ENCODE measurements at regions not wholly inside any gene's neighbourhood (a gene's known extent, or its start where the extent isn't known, plus 50 kb on each side); places are given as distances from the start of the nearest gene placed in this dataset.
"Not testable (repeated sequence)": the region's sequence is repeated elsewhere in the genome, so short reads cannot be mapped to it uniquely, and the experiment has no call there.

DNA sequence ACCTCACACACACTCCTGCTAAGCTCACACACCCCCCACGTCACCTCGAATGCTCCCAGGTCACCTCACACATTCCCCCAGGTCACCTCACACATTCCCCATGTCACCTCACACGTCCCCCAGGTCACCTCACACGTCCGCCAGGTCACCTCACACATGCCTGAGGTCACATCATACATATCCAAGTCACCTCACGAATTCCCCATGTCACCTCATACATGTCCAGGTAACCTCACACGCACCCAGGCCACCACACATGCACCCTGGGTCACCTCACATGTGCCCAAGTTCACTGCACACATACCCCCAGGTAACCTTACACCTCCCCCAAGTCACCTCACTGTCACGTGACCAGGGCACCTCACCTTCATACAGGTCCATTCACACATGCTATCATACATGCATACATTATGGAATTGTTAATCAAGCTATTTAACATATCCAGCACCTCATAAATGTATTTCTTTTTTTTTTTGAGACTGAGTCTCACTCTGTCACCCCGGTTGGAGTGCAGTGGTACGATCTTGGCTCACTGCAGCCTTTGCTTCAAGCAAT is 640.3 kb downstream of the TMEM121 start:
- Histone ChIP-seq H3F3A (ENCODE audit: low read length, unreplicated experiment) (no peaks in the 10 kb centered on the region), H4K20me1 (ENCODE audit: low read length) (no peaks in the 10 kb centered on the region), H3K79me2 (ENCODE audit: low read length) (no peaks in the 10 kb centered on the region), H3K27ac (ENCODE audit: low read length) (no peak overlapping the region), H3K4me3 (ENCODE audit: low read length) (no peak overlapping the region), H3K36me3 (ENCODE audit: low read depth, low read length) (no peaks in the 10 kb centered on the region), H3K4me2 (ENCODE audit: low read length) (no peak overlapping the region), H3K27me3 (ENCODE audit: low read length) (no peaks in the 10 kb centered on the region), H3K9me3 (ENCODE audit: low read length) (no peaks in the 10 kb centered on the region), H3K4me1 (ENCODE audit: insufficient read depth, low read length) (no peaks in the 10 kb centered on the region), H3K9me2 (replicated peaks; ENCODE audit: low read length) (no peaks in the 10 kb centered on the region), H2AFZ (ENCODE audit: low read length) (no peak overlapping the region), H3K9ac (ENCODE audit: low read length) (no peak overlapping the region)
- intact Hi-C loops (cut with micrococcal nuclease) = no loop called here
- ATAC-seq = no peak
- DNase-seq = no peak
- no TSS peak for BruUV-seq (replicated peaks)
- TF ChIP-seq EZH2phosphoT487 (IDR thresholded peaks at IDR 0.05; ENCODE audit: borderline replicate concordance, low read length) (no peak), EZH2 (IDR thresholded peaks at IDR 0.05; ENCODE audit: low read length, unreplicated experiment) (no peak)
- TF ChIP-seq, protein P1, sequence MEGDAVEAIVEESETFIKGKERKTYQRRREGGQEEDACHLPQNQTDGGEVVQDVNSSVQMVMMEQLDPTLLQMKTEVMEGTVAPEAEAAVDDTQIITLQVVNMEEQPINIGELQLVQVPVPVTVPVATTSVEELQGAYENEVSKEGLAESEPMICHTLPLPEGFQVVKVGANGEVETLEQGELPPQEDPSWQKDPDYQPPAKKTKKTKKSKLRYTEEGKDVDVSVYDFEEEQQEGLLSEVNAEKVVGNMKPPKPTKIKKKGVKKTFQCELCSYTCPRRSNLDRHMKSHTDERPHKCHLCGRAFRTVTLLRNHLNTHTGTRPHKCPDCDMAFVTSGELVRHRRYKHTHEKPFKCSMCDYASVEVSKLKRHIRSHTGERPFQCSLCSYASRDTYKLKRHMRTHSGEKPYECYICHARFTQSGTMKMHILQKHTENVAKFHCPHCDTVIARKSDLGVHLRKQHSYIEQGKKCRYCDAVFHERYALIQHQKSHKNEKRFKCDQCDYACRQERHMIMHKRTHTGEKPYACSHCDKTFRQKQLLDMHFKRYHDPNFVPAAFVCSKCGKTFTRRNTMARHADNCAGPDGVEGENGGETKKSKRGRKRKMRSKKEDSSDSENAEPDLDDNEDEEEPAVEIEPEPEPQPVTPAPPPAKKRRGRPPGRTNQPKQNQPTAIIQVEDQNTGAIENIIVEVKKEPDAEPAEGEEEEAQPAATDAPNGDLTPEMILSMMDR (conservative IDR thresholded peaks at IDR 0.05; ENCODE audit: low read depth, low read length) = no peak
- POLR2A ChIA-PET (ENCODE audit: unreplicated experiment) = no interaction called here
- CTCF ChIA-PET = no interaction called here

DNA sequence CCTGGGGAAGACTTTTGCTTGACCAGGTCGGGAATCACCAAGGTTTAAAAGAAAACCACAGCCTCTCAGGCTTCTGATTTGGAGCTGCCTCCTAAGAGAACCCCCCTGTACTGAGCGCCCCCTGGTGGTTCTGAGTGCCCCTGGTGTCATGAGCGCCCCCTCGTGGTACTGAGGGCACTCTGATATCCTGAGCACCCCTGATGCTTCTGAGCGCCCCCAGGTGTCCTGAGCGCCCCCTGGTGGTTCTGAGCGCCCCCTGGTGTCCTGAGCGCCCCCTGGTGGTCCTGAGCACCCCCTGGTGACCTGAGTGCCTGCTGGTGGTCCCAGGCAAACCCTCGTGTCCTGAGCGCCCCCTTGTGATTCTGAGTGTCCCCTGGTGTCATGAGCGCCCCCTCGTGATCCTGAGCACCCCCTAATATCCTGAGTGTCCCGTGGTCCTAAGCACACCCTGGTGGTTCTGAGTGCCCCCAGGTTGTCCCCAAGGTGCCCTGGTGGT is 643.8 kb downstream of the TMEM121 start:
- H3F3A ChIP-seq (ENCODE audit: low read length, unreplicated experiment); H2AFZ ChIP-seq (ENCODE audit: low read length); H3K4me2 ChIP-seq (ENCODE audit: low read length); H3K4me1 ChIP-seq (ENCODE audit: insufficient read depth, low read length); H3K9ac ChIP-seq (ENCODE audit: low read length); H3K36me3 ChIP-seq (ENCODE audit: low read depth, low read length); DNase-seq; H3K9me3 ChIP-seq (ENCODE audit: low read length); intact Hi-C loops (cut with micrococcal nuclease); H3K79me2 ChIP-seq (ENCODE audit: low read length); H3K9me2 ChIP-seq (replicated peaks; ENCODE audit: low read length); H3K27me3 ChIP-seq (ENCODE audit: low read length); POLR2A ChIA-PET (ENCODE audit: unreplicated experiment); ATAC-seq; H3K27ac ChIP-seq (ENCODE audit: low read length); H4K20me1 ChIP-seq (ENCODE audit: low read length); H3K4me3 ChIP-seq (ENCODE audit: low read length); BruUV-seq (replicated peaks); CTCF ChIA-PET: not testable (repeated sequence)
- TF ChIP-seq, protein P1 (conservative IDR thresholded peaks at IDR 0.05; ENCODE audit: low read depth, low read length) = peak; percentile 46

DNA sequence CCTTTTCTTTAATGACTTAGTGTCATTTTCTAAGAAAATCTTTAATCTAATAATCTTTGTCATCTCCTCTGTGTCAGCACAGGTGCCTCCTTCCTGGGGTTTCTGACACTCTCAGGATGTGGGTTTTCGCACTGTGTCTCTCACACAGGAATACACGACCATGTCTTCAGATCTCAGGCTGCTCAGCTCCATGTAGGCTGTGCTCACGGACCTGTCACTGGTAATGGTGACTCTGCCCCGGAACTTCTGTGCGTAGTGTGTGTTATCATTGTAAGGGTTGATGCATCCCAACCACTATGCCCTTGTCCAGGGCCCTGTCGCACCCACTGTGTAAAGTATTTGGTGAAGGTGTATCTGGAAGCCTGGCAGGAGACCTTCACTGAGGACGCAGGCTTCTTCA is 647.8 kb downstream of the TMEM121 start:
- CTCF ChIA-PET = no interaction called here
- no TSS peak for BruUV-seq (replicated peaks)

DNA sequence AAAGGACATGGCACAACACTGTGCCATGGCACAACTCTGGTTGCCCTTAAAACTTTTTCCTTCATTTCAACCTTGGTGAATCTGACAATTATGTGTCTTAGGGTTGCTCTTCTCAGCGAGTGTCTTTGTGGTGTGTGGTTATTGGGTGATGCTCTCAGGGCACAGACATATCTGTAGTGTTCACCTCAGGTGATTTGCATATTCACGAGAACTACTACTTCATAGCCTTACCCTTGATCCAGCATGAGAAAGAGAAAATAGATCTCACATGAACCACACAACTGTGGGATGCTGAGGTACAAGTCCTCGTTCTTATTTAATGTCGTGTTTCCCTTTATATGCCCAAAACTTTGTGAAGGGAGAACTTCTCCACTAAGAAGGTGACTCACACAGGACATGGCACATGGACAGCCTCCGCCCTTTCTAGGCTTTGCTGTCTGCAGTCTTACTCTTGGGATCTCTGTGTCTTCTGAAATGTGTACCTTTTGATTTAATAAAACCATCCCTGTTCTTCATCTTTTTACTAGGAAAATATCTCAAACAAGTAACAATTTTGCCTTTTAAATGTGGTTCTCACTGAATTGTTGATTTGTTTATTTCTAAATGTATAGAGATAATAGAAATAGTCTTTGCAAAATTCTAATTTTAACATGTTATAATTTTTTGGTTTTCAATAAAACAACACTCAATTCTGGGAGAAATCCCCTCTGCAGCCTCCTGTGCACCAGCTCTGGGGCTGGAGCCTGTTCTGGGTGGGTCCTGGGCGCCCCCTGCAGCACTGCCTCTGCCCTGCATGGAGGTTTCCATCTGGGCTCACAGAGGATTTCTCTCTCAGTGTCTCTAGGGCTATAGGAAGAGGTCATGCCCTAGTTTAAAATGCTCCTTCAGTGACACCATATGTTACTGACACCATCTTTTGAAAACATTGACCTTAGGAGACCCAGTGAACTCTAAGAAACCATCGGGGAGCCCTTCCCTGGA is 651.2 kb downstream of the TMEM121 start:
- CTCF ChIA-PET; H3K4me2 ChIP-seq (ENCODE audit: low read length); H3F3A ChIP-seq (ENCODE audit: low read length, unreplicated experiment); H2AFZ ChIP-seq (ENCODE audit: low read length); H3K9me3 ChIP-seq (ENCODE audit: low read length); ATAC-seq; H3K79me2 ChIP-seq (ENCODE audit: low read length); H3K4me3 ChIP-seq (ENCODE audit: low read length); H3K27ac ChIP-seq (ENCODE audit: low read length); H3K27me3 ChIP-seq (ENCODE audit: low read length); DNase-seq; BruUV-seq (replicated peaks); H3K9me2 ChIP-seq (replicated peaks; ENCODE audit: low read length); H3K4me1 ChIP-seq (ENCODE audit: insufficient read depth, low read length); POLR2A ChIA-PET (ENCODE audit: unreplicated experiment); H3K9ac ChIP-seq (ENCODE audit: low read length); H4K20me1 ChIP-seq (ENCODE audit: low read length); intact Hi-C loops (cut with micrococcal nuclease); H3K36me3 ChIP-seq (ENCODE audit: low read depth, low read length): not testable (repeated sequence)

More for the DNA sequence above, 647.8 kb downstream of the TMEM121 start:
- Histone ChIP-seq H3K9me3 (ENCODE audit: low read length) (no peaks in the 10 kb centered on the region), H3K27me3 (ENCODE audit: low read length) (no peaks in the 10 kb centered on the region), H3K4me2 (ENCODE audit: low read length) (no peak overlapping the region), H3K9ac (ENCODE audit: low read length) (no peak overlapping the region), H3K79me2 (ENCODE audit: low read length) (no peaks in the 10 kb centered on the region), H3K4me3 (ENCODE audit: low read length) (no peak overlapping the region), H2AFZ (ENCODE audit: low read length) (no peak overlapping the region), H3K4me1 (ENCODE audit: insufficient read depth, low read length) (no peaks in the 10 kb centered on the region), H3F3A (ENCODE audit: low read length, unreplicated experiment) (no peaks in the 10 kb centered on the region), H3K27ac (ENCODE audit: low read length) (no peak overlapping the region), H4K20me1 (ENCODE audit: low read length) (no peaks in the 10 kb centered on the region), H3K36me3 (ENCODE audit: low read depth, low read length) (no peaks in the 10 kb centered on the region), H3K9me2 (replicated peaks; ENCODE audit: low read length) (no peaks in the 10 kb centered on the region)
- no peak for ATAC-seq
- POLR2A ChIA-PET (ENCODE audit: unreplicated experiment) = no interaction called here
- intact Hi-C loops (cut with micrococcal nuclease) = no loop called here
- no peak for DNase-seq
- TF ChIP-seq, protein P1 (conservative IDR thresholded peaks at IDR 0.05; ENCODE audit: low read depth, low read length) = no peak
- no peak for TF ChIP-seq EZH2 (IDR thresholded peaks at IDR 0.05; ENCODE audit: low read length, unreplicated experiment)
- TF ChIP-seq EZH2phosphoT487 (IDR thresholded peaks at IDR 0.05; ENCODE audit: borderline replicate concordance, low read length) = no peak
